Smooth muscle cell (in vitro differentiated cells): ENCODE measurements at regions not wholly inside any gene's neighbourhood (a gene's known extent, or its start where the extent isn't known, plus 50 kb on each side); places are given as distances from the start of the nearest gene placed in this dataset.
"Not testable (repeated sequence)": the region's sequence is repeated elsewhere in the genome, so short reads cannot be mapped to it uniquely, and the experiment has no call there.

Source experiments
- DNase-seq: peaks from one replicate; lab custom pipeline; 2025; ENCODE audit not compliant: unreplicated experiment; lab: John Stamatoyannopoulos, UW
- H2AFZ ChIP-seq: fragments of 200-600 bp; sonication (generic); 2 replicates; pipeline ENCODE4 v1.6.0; 2016; ENCODE audit warnings: antibody characterized with exemption, low read depth, mild to moderate bottlenecking
- H3F3A ChIP-seq: fragments of 200-600 bp; sonication (generic); 2 replicates; pipeline ENCODE4 v1.6.0; 2017; ENCODE audit warnings: antibody characterized with exemption, low read depth
- H3K27ac ChIP-seq: fragments of 200-600 bp; sonication (generic); 2 replicates; pipeline ENCODE4 v1.5.1; 2016; ENCODE audit warnings: low read depth, mild to moderate bottlenecking
- H3K27me3 ChIP-seq: fragments of 200-600 bp; sonication (generic); 2 replicates; pipeline ENCODE4 v1.6.1; 2016; ENCODE audit warnings: low read depth, mild to moderate bottlenecking
- H3K36me3 ChIP-seq: fragments of 200-600 bp; sonication (generic); 2 replicates; pipeline ENCODE4 v1.5.1; 2016; ENCODE audit warnings: low read depth
- H3K4me1 ChIP-seq: fragments of 200-600 bp; sonication (generic); 2 replicates; pipeline ENCODE4 v1.5.1; 2016; ENCODE audit warnings: low read depth
- H3K4me2 ChIP-seq: fragments of 200-600 bp; sonication (generic); 2 replicates; pipeline ENCODE4 v1.6.0; 2016; ENCODE audit warnings: mild to moderate bottlenecking
- H3K4me3 ChIP-seq: fragments of 200-600 bp; sonication (generic); 2 replicates; pipeline ENCODE4 v1.5.1; 2016; ENCODE audit warnings: mild to moderate bottlenecking
- H3K79me2 ChIP-seq: fragments of 200-600 bp; sonication (generic); 2 replicates; pipeline ENCODE4 v1.6.0; 2016; ENCODE audit warnings: low read depth, mild to moderate bottlenecking
- H3K9ac ChIP-seq: fragments of 200-600 bp; sonication (generic); 2 replicates; pipeline ENCODE4 v1.6.0; 2016; ENCODE audit warnings: low read depth
- H3K9me3 ChIP-seq: fragments of 200-600 bp; sonication (generic); replicated peaks from 2 replicates; pipeline ENCODE4 v1.5.1; 2016; ENCODE audit warnings: low read depth
- H4K20me1 ChIP-seq: fragments of 200-600 bp; sonication (generic); 2 replicates; pipeline ENCODE4 v1.6.0; 2016; ENCODE audit warnings: low read depth
- CTCF ChIP-seq: fragments of 200-600 bp; sonication (generic); IDR thresholded peaks from 2 replicates; pipeline ENCODE4 v1.5.1; 2017; ENCODE audit warnings: borderline replicate concordance, mild to moderate bottlenecking, antibody characterized with exemption; ENCODE audit not compliant: insufficient read depth, poor library complexity, severe bottlenecking
- WGBS: methylation state at CpG from one replicate; pipeline ENCODE4 v1.1.7; 2016; ENCODE audit warnings: low lambda C conversion rate; 5-methylcytosine and 5-hydroxymethylcytosine counted together

GRCh38 chr12:97075934-97076630 is 169.0 kb downstream of the NEDD1 start:
- Histone ChIP-seq H3K79me2 (no peaks in the 10 kb centered on the region), H4K20me1 (no peaks in the 10 kb centered on the region), H3K4me3 (no peak overlapping the region), H2AFZ (no peak overlapping the region), H3K4me2 (no peak overlapping the region), H3K9ac (no peak overlapping the region), H3K4me1 (peaks cover 4% of the 10 kb centered on the region), H3F3A (no peaks in the 10 kb centered on the region), H3K27me3 (no peaks in the 10 kb centered on the region), H3K9me3 (no peaks in the 10 kb centered on the region), H3K27ac (no peak overlapping the region), H3K36me3 (no peaks in the 10 kb centered on the region)
- 89% methylated on average over 6 of the region's 6 CpGs for WGBS
- TF ChIP-seq CTCF = no peak
- DNase-seq = no peak

- H3K79me2 ChIP-seq, H3K9ac ChIP-seq, DNase-seq, H3K4me2 ChIP-seq, H3K9me3 ChIP-seq, H2AFZ ChIP-seq, H3K4me3 ChIP-seq, H3K27me3 ChIP-seq, H3K4me1 ChIP-seq, H3F3A ChIP-seq, H3K36me3 ChIP-seq, H4K20me1 ChIP-seq, H3K27ac ChIP-seq: not testable (repeated sequence)
- WGBS = 64% methylated on average over 9 of the region's 9 CpGs
Observed at GRCh38 chr12:97076912-97077311, 169.9 kb downstream of the NEDD1 start.

GRCh38 chr12:97082029-97082428 is 175.0 kb downstream of the NEDD1 start:
- Histone ChIP-seq H3K9ac (no peak overlapping the region), H3K4me2 (no peak overlapping the region), H3K27me3 (no peaks in the 10 kb centered on the region), H3K36me3 (no peaks in the 10 kb centered on the region), H3K9me3 (no peaks in the 10 kb centered on the region), H3F3A (no peaks in the 10 kb centered on the region), H3K79me2 (no peaks in the 10 kb centered on the region), H2AFZ (no peak overlapping the region), H3K27ac (no peak overlapping the region), H4K20me1 (no peaks in the 10 kb centered on the region), H3K4me1 (no peaks in the 10 kb centered on the region), H3K4me3 (no peak overlapping the region)
- no peak for TF ChIP-seq CTCF
- DNase-seq = no peak

- TF ChIP-seq CTCF = no peak
- Histone ChIP-seq H3K27ac (no peak overlapping the region), H3K9ac (no peak overlapping the region), H3K27me3 (no peaks in the 10 kb centered on the region), H3K9me3 (no peaks in the 10 kb centered on the region), H3K4me3 (no peak overlapping the region), H3F3A (no peaks in the 10 kb centered on the region), H4K20me1 (no peaks in the 10 kb centered on the region), H2AFZ (no peak overlapping the region), H3K4me1 (no peaks in the 10 kb centered on the region), H3K4me2 (no peak overlapping the region), H3K36me3 (no peaks in the 10 kb centered on the region), H3K79me2 (no peaks in the 10 kb centered on the region)
- WGBS = 86% methylated on average over 6 of the region's 6 CpGs
- no peak for DNase-seq
Observed at GRCh38 chr12:97093187-97093683, 186.2 kb downstream of the NEDD1 start.
